Embryonic facial prominence (tissue), 1 donor: ENCODE measurements at regions not wholly inside any gene's neighbourhood (a gene's known extent, or its start where the extent isn't known, plus 50 kb on each side); places are given as distances from the start of the nearest gene placed in this dataset.
"Not testable (repeated sequence)": the region's sequence is repeated elsewhere in the genome, so short reads cannot be mapped to it uniquely, and the experiment has no call there.

Experiments
- DNase-seq: peaks from one replicate; pipeline ENCODE4 v3.0.0-alpha.2; 2016; ENCODE audit errors: extremely low spot score

DNA sequence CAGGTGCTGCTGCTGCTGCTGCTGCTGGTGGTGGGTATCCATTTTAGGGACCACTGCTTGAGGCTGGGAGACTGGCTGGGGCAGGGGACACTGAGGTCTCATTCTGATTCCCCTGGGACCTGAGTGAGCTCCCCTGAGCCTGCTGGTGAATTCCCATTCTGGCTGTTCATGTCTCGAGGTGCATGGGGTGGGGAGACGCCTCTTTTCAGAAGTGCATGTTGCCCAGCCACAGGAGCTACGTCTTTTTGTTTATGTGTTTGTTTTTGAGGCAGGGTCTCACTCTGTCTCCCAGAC is 133.4 kb downstream of the RHOU start:
- no peak for DNase-seq

DNA sequence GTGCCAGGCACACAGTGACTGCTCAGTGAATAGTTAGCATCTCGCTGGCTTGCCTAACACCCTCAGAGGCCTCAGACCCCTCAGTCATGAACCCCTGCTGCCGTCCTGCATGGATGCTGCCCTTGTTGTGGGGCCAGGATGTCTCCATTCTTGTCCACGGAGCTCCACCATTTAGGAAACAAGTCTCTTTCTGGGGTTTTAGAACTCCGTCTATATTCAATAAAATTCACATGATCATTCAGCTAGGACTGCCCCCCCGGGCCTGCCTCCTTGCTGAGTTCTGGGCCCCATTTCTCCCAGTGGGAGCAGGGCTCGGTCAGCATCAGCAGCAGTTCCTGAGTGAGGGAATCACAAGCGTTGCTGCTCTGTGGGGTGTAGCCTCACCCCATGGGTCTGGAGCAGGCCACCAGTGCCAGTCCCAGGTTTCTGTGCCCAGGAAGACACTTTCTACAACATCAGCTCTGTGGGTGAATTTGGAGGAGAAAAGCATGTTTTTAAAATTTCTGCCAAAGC is 134.1 kb downstream of the RHOU start:
- no peak for DNase-seq

DNA sequence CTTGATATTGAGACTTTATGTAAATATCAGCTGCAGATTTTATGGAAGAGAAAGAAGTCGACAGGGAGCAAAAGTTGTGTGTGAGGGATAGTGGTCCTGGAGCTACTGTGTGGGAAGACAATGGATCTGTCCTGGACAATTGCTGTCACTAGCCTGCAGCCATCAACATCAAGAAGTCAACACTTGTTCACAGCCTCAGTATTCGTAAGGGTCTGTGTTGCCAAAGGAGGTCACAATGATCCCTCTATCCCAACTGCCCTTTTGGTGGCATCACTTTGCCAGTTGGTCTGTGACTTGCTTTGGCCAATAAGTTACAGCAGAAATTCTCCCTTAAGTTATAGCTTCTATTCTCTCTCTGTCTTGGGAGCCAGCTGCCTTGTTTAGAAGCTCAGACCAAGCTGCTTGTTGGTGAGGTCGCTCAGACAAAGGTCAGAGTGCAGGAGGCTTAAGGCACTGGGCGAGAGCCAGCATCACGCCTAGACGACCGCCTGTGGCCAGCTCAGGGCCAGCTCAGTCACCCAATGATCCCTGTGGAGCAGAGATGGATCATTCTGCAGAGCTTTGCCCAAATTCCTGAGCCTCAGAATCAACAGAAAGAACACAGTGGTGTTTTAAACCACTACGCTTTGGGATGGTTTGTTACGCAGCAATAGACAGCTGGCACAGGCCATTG is 134.9 kb downstream of the RHOU start:
- no peak for DNase-seq

DNA sequence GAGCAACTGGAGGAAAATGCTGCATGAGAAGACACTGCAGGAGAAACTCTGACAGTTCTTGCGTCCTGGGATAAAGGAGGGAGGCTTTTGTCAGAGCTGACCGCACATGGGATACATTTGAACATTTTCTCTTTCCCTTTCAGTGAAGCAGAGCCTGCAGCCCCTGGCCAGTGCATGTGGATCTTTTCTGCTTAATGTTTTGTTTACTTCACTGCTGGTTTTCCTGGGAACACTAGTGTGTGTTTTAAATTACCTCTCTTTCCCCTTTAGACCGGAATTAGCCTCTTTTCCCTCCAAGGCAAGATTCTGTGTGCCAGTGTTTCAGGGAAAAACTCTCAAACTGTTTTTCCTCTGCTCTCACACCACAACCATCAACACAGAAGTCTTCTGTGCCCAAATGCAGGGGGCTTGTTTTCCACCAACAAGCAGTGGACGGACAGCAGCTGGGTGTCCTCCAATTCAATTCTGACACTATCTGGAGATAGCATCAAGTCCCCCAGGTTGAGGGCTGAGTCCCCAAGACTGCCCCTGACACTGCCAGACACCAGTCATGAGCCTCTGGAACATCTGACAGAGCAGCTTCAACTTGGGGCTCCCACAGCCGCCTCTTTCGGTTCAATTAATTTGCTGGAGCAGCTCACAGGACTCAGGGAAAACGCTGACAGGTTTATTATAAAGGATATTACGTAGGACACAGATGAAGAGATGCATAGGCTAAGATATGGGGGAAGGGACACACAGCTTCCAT is 136.2 kb downstream of the RHOU start:
- no peak for DNase-seq

DNA sequence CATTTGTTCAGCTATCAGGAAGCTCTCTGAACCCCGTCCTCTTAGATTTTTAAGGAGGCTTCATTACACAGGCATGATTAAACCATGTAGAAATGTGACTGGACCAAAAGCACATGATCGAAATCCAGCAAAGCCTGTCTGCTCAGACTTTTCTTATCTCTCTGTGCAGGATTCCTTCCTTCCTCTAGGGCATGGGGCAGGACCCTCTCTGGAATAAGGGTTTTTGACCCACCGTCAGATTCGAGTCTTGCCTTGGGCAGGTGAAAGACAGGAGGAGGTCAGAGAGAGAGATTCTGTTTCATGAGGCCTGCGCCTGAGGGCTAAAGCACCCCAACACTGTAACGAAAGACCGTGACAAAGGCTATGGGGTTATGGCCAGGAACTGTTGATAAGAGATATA is 136.8 kb downstream of the RHOU start:
- no peak for DNase-seq

DNA sequence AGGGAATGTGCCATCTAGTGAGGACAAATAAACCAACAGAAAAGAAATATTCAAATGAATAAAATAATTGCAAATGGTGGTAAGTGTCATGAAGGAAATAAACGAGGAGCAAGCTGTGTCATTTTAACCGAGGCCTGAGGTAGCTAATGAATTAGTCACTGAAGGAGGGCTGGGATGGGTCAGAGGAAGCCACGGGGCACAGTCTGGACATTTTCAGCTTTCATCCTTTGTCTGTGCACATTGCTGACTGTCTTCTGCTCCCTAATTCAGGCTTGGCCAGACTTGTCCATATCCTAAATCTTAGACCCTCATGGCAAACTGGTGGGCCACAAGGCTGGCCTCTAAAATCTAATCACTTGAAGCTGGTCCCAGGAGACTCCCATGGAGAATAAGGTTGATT is 138.4 kb downstream of the RHOU start:
- DNase-seq, result no peak

DNA sequence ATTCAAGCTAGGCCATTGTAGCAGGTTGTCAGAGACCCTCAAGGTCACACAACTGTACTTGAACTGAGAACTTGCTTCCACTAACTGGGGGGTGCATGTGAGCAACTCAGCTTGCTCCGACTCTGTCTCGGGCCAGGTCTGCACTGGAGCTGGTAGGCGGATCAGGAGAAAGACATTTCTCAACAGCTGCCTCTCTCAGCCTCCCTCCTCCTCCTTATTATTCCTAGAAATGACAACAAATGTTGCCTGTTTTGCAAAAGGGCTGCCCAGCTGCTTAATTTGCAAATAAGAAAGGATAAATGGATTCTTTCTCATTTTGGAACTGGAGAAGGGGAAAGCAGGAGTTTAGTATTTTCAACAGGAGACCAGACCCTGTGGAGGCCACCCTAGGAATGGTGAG is 140.5 kb downstream of the RHOU start:
- no peak for DNase-seq

DNA sequence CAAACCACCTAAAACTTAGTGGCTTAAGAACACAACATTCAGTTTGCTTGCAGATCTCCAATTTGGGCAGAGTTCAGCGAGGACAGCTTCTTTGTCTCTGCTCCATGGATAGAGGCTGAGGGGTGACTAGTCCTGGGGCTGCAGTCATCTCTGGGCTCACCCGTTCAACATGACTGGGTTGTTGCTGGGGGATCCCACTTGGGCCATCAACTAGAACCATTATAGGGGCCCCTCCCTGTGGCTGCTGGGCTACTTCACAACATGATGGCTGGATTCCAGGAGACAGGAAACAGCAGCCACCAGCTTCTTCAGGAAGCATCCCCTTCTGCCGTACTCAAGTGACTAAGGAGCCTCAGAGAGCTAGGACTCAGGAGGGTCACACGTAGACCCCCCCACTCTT is 140.9 kb downstream of the RHOU start:
- no peak for DNase-seq

DNA sequence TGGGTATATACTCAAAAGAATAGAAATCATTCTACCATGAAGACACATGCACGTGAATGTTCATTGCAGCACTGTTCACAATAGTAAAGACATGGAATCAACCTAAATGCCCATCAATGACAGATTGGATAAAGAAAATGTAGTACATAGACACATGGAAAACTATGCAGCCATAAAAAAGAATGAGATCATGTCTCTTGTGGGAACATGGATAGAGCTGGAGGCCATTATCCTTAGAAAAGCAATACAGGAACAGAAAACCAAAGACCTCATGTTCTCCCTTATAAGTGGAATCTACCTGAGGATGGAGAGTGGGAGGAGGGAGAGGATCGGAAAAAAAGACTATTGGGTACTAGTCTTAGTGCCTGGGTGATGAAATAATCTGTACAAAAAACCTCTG is 143.9 kb downstream of the RHOU start:
- DNase-seq, result no peak

DNA sequence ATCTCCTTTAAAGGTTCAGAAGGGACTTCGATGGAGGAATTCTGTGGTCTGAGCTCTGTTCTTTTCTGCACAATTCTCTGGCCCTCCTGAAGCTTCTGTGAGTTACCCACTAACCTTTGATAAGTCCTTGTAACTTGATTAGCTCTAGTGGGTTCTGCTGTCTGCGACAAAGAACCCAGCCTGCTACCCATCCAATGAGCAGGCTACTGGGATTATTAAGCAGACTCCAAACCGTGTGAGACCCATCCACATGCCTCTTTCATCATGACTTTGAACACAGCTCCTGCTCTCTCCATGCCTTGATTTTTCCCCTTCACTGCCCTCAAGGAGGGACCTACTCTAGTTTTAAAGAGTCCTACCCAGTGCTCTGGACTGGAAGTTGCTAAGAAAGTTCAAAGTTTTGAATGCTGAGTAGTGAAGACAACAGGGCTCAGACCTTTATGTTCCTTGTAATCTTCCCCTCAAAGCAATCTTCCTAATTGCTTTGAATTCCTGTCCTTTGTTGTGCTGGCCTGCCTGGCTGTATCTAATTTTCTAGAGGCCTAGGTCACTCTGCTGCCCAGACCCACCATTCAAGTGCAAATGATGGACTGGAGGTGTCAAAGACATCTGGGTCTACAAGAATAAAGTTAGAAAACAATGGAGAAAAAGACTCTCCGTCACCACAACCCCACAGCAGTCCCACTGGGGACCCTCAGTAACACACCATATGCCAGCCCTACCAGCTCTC is 146.9 kb downstream of the RHOU start:
- DNase-seq, result no peak

DNA sequence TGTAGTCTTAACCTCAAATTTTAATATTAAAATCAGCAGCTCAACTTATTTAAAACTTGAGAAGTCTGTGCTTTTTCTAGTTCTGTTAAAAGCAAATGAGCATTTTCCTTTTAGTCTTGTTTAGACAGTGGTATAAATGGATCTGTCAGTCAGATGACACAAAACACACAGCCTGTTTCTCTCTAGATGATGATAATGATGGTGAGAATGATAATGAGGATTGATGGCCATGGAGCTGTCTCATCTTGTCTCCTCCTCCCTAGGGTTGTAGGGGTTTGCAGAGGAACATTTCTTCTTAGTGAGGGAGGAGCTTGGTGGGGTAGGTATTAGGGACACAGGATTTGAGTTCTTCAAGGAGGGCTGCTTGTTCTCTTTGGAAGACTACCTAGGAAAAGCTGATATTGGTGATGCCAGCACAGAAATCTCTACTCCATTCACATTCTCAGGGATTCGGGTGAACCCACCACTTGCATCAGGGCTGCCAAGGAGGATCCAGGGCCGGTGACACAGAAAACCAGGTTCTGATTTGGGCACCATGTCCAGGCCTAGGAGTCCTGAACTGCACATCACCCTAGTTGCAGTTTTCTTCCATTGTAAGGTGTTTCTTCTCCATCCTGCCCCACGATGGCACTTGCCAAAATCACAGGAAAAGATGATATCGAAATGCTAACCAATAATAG is 147.6 kb downstream of the RHOU start:
- no peak for DNase-seq

DNA sequence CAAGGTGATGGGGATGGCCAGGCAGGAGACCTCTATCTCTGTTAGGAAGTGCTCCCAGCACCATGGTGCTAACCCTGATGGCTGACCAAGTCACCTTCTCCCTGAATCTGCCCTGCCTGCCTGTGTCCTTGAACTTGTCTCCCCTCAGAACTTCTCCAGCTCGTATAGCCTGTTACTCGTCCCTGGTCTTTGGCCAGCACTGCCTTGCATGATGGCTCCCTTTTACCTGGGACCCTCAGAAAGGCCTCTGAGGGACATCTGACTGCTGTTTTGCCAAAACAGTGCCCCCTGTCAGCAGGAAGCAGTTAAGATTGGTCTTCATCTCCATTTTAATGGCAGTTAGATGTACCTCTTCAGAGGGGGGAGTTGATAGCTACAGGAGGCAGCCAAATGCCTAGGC is 148.3 kb downstream of the RHOU start:
- no peak for DNase-seq

DNA sequence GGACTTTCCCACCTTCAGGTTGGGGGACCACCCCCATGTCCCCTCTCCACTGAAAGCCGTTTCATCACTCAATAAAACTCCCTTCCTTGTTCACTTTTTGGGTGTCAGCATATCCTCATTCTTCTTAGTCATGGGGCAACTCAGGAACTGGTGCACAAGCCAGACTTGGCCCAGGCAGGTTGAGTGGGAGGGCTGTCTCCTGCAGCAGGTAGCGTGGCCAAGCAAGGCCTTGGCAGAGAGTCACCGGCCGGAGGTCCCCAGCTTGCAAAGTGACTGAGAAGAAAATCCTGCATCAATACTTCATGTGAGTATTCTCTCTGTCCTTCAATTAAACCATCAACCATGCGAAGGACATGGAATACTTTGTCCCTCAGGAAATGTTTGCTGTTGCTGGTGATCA is 148.9 kb downstream of the RHOU start:
- no peak for DNase-seq

DNA sequence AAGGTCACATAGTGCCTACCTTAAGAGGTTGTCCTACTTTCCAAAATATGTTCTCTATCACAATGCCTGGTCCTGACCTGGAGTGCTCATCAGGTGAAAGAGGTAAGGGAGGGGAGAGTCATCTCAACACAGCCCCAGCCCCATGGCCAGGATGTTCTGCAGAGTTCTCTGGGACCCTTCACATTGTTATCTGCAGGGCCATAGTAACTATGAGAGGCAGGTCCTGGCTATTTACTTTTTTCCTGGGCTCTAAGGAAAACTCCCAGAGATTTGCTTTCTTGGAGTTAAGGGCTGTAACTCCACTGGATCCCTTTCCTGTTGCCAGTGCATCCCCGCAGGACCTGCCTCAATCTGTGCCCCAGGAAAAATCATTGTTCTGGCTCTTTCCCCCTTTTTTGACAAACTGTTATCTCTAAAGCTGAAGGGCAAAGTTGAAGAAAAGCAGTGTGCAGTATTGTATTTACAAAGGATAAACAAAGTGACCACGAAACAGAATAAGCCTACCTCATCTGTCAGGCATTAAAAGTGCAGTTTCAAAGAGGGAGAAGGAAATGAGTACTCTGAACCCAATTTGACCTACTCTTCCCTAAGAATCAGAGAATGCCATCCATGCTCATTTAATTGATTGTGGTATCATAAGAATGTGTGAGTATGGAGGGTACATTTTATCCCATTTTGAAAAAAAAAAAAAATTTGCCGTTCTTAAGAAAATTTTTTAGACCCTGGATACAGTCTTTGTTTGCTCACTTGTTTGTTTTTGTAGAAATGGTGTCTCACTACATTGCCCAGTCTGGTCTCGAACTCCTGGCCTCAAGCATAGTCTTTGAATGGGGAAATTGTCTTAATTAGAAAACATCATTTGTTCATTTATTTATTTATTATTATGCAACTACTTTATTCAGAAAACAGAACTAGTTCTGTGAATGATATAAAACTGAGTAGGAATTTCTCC is 149.6 kb downstream of the RHOU start:
- DNase-seq, result no peak

DNA sequence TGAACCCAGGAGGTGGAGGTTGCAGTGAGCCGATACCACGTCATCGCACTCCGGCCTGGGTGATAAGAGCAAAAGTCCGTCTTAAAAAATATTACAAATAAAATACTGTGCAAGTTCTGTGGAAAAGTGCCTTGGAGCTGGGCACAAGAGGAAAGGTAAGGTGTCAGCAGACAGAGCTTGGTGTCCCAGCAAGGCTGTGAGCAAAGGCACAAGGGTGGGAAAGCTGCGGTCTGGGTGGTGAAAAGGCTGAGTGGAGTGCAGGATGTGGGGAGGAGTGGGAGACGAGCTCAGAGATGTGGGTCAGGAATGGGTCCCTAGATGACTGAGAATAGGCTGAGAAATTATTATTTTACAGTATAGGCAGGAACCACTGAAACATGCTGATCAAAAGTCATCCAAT is 150.6 kb downstream of the RHOU start:
- no peak for DNase-seq

DNA sequence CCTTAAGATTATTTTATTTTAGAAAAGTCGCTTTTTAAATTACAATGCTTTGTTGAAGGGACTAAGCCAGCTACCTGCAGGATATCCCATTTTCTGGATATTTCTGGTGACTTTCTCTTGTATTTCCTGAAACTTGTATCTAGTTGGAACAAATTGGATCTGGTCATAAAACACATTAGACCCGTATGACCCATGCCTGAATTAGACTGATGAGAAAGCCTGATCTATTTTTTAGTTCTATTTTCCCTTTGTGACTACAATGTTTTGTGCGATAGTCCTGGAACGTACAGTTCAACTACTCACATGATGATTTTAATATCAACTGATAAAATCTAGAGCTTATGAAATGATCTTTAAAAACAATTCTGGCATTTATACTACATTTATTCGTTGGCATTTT is 151.8 kb downstream of the RHOU start:
- DNase-seq, result no peak

DNA sequence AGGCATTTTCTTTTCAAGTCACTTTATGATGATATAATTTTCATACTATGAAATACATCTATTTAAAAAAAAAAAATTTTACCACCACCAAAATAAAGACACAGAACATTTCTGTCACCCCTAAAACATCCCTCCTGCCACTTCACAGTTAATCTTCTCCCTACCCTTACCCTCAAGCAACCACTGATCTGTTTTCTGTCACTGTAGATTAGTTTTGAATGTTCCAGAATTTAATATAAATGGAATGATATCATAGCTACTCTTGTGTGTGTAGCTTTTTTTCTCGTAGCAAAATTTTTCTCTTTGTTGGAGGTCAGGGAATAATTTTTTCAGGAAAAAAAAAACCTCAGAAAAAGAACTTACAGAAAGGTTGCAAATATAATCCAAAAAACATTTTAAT is 152.7 kb downstream of the RHOU start:
- DNase-seq, result no peak

DNA sequence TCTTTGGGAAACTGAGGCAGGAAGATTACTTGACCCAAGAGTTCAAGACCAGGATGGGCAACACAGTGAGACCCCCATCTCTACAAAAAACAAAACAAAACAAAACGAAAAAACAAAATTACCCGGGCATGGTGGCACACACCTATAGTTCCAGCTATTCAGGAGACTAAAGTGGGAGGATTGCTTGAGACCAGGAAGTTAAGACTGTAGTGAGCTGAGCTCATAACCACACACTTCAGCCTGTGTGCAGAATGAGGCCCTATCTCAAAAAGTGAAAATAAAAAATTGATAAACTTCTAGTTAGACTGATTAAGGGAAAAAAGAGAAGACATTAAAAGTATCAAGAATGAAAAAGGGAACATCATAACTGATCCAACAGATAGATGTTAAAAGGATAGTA is 154.0 kb downstream of the RHOU start:
- no peak for DNase-seq

DNA sequence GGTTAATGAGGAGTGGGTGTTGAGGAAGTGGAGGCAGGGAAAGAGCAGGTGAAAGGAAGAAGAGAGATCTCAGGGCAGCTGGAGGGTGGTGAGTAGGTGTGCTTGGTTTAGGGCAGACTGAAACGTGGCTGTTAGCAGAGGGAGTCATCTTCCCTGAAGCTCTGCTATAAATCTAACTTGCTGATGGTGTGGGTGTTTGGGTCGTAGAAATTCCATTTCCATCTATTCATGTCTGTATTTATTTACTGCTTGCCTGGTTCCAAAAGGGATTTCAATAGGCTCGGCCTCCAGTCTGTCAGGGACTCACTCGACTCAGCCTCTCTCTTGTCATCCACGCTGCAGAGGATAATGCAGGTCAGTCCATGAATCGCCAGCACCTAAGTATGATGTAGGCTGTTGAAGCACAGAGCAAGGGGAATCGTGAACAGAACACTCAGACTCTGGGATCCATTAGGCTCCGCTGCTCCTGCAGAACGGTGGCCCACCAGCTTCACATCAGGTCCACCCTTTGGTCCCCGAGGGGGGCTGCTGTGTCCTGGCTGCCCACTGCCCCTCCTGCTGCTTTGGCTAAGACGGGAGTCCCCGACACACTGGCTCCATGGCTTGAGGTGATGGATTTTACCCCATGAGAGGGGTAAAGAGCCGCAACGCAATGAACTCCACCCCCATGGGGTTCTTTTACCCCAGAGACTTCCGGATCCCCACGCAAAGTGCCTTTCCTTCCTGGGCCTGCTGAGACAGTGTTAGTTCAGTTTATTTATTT is 156.2 kb downstream of the RHOU start:
- DNase-seq, result no peak

DNA sequence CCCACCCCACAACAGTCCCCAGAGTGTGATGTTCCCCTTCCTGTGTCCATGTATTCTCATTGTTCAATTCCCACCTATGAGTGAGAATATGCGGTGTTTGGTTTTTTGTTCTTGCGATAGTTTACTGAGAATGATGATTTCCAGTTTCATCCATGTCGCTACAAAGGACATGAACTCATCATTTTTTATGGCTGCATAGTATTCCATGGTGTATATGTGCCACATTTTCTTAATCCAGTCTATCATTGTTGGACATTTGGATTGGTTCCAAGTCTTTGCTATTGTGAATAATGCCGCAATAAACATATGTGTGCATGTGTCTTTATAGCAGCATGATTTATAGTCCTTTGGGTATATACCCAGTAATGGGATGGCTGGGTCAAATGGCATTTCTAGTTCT is 156.9 kb downstream of the RHOU start:
- not testable (repeated sequence) for DNase-seq
